GM19238 (cell line): ENCODE measurements at regions not wholly inside any gene's neighbourhood (a gene's known extent, or its start where the extent isn't known, plus 50 kb on each side); places are given as distances from the start of the nearest gene placed in this dataset.
"Not testable (repeated sequence)": the region's sequence is repeated elsewhere in the genome, so short reads cannot be mapped to it uniquely, and the experiment has no call there.

Source experiments
- DNase-seq: peaks from one replicate; pipeline ENCODE4 v3.0.0; 2011; ENCODE audit warnings: low spot score; ENCODE audit not compliant: insufficient read length

- DNase-seq, result no peak
Measured at GRCh38 chr17:13096291-13096690, 78.5 kb upstream of the ELAC2 start.

DNA sequence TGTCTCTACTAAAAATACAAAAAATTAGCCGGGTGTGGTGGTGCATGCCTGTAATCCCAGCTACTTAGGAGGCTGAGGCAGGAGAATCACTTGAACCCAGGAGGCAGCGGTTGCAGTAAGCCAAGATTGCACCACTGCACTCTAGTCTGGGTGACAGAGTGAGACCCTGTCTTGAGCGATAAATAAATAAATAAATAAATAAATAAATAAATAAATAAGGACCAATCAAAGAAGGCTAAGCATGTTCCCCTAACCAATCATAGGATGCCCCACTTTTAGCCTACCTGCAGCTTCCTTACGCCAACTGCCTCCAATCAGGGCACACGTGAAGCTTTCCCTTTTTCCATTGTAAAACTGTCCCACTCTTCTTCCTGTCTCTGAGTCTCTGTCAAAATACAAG, 74.2 kb upstream of the ELAC2 start:
- not testable (repeated sequence) for DNase-seq

- no peak for DNase-seq
Measured at GRCh38 chr17:13088666-13089065, 70.8 kb upstream of the ELAC2 start.

DNA sequence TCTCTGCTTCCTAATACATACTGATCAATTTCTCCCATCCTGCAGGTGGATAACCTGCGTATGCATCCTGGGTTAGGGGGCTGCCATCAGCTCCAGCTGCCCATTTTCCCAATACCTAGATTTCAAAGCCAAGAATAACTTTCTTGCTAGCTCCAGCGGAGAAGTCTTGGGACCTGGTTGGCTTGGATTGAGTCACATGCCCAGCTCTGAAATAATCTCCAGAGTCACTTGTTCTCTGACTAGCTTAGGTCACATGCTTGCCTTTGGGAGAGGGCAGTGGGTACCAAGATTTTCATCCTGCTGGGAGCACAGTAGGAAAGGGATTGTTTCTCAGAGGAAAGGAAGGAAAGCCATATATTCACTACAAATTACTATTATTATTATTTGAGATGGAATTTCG, 70.0 kb upstream of the ELAC2 start:
- no peak for DNase-seq

DNA sequence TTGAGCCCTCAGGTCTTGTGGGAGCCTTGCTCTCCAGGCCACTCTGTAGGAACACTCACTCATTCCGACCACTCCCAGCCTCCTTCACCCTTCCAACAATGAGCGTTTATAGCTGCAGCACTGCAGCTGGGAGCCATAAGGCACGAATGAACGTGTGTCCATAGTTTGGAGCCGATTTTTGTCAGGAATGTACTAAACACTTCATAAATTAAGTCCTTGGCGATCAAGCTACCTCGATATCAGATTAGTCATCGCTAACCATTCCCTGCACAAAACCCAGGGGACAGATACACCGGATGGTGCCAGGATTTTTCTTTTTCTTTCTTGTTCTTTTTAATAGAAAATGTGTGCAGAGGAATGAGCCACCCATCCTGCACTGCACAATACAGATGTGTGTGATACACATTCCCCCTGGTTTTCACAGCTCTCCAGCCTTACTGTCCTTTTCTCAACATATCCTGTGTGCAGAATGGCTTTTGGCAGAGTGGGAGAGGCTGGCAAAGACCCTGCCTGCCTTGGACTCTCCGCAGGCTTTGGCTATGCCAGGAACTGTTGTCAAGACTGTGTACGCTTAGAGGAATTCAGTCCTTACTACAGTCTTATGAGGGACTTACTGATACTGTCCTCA, 68.4 kb upstream of the ELAC2 start:
- DNase-seq, result no peak

DNA sequence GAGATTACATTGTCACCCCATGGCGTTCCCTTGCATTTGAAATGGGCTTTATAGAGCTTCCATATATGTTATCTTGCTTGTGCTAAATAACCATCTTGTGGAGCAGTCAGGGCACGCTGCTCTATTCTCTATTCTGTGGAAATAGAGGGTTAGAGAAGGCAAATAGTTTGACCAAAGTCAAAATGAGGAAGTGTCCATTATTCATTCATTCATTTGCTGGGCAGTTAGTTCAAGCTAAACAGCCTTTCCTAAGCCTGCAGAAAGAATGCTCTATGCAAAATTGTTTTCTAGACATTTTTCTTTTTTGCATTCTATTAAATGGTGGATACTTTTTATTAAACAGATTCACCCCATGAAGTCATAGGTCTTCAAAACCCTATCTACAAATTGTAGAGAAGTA, 67.8 kb upstream of the ELAC2 start:
- no peak for DNase-seq

- no peak for DNase-seq
Measured at GRCh38 chr17:13084420-13084819, 66.6 kb upstream of the ELAC2 start.

GRCh38 chr17:13078591-13079385, 61.0 kb upstream of the ELAC2 start:
- DNase-seq, result no peak

DNA sequence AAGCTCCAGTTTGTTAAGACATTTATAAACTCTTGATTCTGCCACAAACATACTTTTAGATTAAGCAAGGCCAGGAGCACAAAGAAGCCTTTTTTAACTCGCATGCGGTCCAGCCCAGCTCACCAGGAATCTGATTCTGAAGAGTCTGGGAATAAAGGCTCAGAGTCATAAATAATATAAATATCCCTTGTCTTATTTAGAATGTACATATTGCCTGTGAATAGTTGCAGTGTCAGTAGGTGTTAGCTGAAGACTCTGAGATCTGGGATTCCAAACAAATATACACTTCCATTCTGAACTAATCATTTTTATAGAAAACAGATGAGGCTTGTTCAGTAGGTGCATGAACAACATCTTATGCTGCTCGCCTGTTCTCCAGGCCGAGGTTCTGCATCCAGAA, 59.1 kb upstream of the ELAC2 start:
- no peak for DNase-seq

GRCh38 chr17:13074026-13074425, 56.2 kb upstream of the ELAC2 start:
- no peak for DNase-seq

- DNase-seq, result no peak
Measured at GRCh38 chr17:13073018-13073417, 55.2 kb upstream of the ELAC2 start.

DNA sequence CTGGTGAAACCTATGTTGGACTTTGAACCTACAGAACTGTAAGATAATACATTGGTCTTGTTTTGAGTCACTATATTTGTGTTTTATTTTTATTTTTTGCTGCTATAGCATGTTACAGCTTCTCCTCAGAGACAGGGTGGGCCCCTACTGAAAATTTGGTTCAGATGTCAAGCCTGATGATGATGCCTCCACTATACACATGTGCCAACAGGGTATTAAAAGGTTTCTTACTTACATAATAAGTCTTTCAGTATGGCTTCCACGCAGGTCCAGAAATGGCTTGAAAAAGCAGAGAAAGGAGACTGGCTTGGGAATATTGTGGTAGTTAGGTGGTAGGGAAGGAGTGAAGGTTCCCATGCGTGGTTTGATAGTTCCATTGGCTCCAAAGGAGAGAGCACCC, 52.9 kb upstream of the ELAC2 start:
- DNase-seq, result no peak

GRCh38 chr17:13067629-13068303, 49.9 kb upstream of the ELAC2 start:
- DNase-seq, result no peak
